Neural crest cell (in vitro differentiated cells): ENCODE measurements at regions not wholly inside any gene's neighbourhood (a gene's known extent, or its start where the extent isn't known, plus 50 kb on each side); places are given as distances from the start of the nearest gene placed in this dataset.
"Not testable (repeated sequence)": the region's sequence is repeated elsewhere in the genome, so short reads cannot be mapped to it uniquely, and the experiment has no call there.

Experiments used
- DNase-seq: peaks from one replicate; pipeline ENCODE4 v3.0.0; 2021; ENCODE audit warnings: low read depth, mixed read lengths, low spot score
- H3K27ac Mint-ChIP-seq: one replicate; pipeline ENCODE4 v1.8.0; 2021; ENCODE audit warnings: mild to moderate bottlenecking, mixed read lengths; ENCODE audit not compliant: unreplicated experiment
- H3K27me3 Mint-ChIP-seq: 2 replicates; pipeline ENCODE4 v1.8.0; 2021; ENCODE audit warnings: low read depth, mild to moderate bottlenecking, mixed read lengths
- H3K36me3 Mint-ChIP-seq: 2 replicates; pipeline ENCODE4 v1.8.0; 2021; ENCODE audit warnings: low read depth, mild to moderate bottlenecking, mixed read lengths
- H3K4me1 Mint-ChIP-seq: 2 replicates; pipeline ENCODE4 v1.8.0; 2021; ENCODE audit warnings: mixed read lengths
- H3K4me3 Mint-ChIP-seq: one replicate; pipeline ENCODE4 v1.8.0; 2021; ENCODE audit warnings: mild to moderate bottlenecking, mixed read lengths
- H3K9me3 Mint-ChIP-seq: 2 replicates; pipeline ENCODE4 v1.8.0; 2021; ENCODE audit warnings: mixed read lengths
- CTCF ChIP-seq: fragments of 200-600 bp; sonication (generic); conservative IDR thresholded peaks from 2 replicates; pipeline ENCODE4 v1.5.0; 2021; ENCODE audit warnings: antibody characterized with exemption, mild to moderate bottlenecking

GRCh38 chr12:105880824-105881388 lies 257.8 kb downstream of the NUAK1 start:
- Mint-ChIP-seq H3K9me3 (peaks cover 18% of the 10 kb centered on the region), H3K27me3 (no peaks in the 10 kb centered on the region), H3K4me3 (no peak overlapping the region), H3K27ac (no peak overlapping the region), H3K4me1 (peaks cover 40% of the 10 kb centered on the region), H3K36me3 (peaks cover 10% of the 10 kb centered on the region)
- no peak for TF ChIP-seq CTCF
- DNase-seq = no peak

DNA sequence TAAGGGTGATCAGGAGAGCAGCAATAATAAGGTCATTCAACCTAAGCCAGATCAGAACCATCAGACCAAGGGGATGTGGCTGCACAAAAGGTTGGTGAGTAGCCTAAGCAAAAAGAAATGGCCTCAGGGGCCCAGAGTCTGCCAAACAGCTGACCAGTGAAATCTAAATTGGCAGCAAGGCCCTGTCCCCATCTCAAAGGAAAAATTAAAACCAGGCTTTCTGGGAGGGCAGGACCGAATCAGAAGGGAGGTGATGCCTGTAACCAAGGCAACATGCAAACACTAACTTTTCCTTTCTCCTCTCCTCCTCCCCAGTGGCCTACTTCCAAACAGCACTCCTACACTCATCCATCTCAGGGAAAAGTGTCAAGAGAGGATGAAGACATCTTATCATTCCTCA lies 256.4 kb downstream of the NUAK1 start:
- Mint-ChIP-seq H3K27me3 (no peaks in the 10 kb centered on the region), H3K4me3 (no peak overlapping the region), H3K4me1 (peaks cover 40% of the 10 kb centered on the region), H3K9me3 (peaks cover 18% of the 10 kb centered on the region), H3K27ac (no peak overlapping the region), H3K36me3 (peaks cover 13% of the 10 kb centered on the region)
- no peak for DNase-seq
- no peak for TF ChIP-seq CTCF

- H3K27me3 Mint-ChIP-seq = no peaks in the 10 kb centered on the region
- no peak overlapping the region for H3K27ac Mint-ChIP-seq
- no peak for DNase-seq
- no peak overlapping the region for H3K4me3 Mint-ChIP-seq
- peaks cover 32% of the 10 kb centered on the region for H3K4me1 Mint-ChIP-seq
- TF ChIP-seq CTCF = no peak
- H3K9me3 Mint-ChIP-seq = peaks cover 12% of the 10 kb centered on the region
- H3K36me3 Mint-ChIP-seq = peaks cover 18% of the 10 kb centered on the region
Measured at GRCh38 chr12:105887131-105887530, 251.6 kb downstream of the NUAK1 start.

DNA sequence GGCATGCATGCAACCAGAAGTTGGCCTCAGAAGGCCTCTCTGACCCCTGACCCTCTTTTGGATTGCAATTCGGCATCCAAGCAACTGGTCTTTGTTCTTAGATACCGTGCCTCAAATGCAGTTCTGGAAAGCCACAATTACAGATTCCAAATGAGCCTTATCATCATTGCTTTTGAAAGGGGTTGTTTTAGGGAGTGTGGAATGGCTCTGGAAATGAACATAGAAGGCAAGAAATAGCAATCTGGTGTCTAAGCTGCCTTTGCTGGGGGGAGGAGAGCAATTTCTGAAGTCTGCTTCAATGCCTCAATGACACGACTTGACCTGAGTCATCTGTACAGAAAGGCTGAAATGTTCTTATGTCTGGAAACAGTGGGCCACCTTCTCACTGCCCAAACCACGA lies 250.1 kb downstream of the NUAK1 start:
- no peak overlapping the region for H3K4me3 Mint-ChIP-seq
- no peak for TF ChIP-seq CTCF
- H3K4me1 Mint-ChIP-seq = peaks cover 23% of the 10 kb centered on the region
- DNase-seq = no peak
- peaks cover 18% of the 10 kb centered on the region for H3K36me3 Mint-ChIP-seq
- peaks cover 12% of the 10 kb centered on the region for H3K9me3 Mint-ChIP-seq
- no peaks in the 10 kb centered on the region for H3K27me3 Mint-ChIP-seq
- no peak overlapping the region for H3K27ac Mint-ChIP-seq

- peaks cover 5% of the 10 kb centered on the region for H3K36me3 Mint-ChIP-seq
- no peak for TF ChIP-seq CTCF
- H3K4me3 Mint-ChIP-seq = peak overlapping the region; percentile 23
- H3K27ac Mint-ChIP-seq = no peak overlapping the region
- H3K9me3 Mint-ChIP-seq = peaks cover 6% of the 10 kb centered on the region
- H3K4me1 Mint-ChIP-seq = peaks cover 15% of the 10 kb centered on the region
- no peak for DNase-seq
- no peaks in the 10 kb centered on the region for H3K27me3 Mint-ChIP-seq
Measured at GRCh38 chr12:105892362-105892910, 246.3 kb downstream of the NUAK1 start.

DNA sequence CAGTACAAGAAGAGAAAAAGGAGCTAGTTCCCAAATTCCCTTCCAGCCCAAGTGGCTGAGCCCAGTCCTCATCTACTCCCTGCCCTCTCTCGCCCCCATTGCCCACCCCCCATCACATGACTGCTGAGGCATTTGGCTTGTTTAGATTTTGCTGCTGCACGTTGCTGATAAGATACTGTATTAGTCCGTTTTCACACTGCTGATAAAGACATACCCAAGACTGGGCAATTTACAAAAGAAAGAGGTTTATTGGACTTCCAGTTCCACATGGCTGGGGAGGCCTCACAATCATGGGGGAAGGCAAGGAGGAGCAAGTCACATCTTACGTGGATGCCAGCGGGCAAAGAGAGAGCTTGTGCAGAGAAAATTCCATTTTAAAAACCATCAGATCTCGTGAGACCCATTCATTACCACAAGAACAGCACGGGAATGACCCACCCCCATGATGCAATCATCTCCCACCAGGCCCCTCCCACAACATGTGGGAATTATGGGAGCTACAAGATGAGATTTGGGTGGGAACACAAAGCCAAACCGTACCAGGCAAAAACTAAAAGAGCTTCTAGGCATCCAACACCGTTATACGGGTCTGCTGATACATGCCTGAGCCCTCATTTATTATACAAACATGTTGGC lies 243.4 kb downstream of the NUAK1 start:
- H3K9me3 Mint-ChIP-seq, H3K4me3 Mint-ChIP-seq, DNase-seq, H3K36me3 Mint-ChIP-seq, H3K27me3 Mint-ChIP-seq, H3K4me1 Mint-ChIP-seq: not testable (repeated sequence)
- H3K27ac Mint-ChIP-seq = peak overlapping the region; percentile 81
